Fibroblast of peridontal ligament (primary cell): ENCODE measurements at regions not wholly inside any gene's neighbourhood (a gene's known extent, or its start where the extent isn't known, plus 50 kb on each side); places are given as distances from the start of the nearest gene placed in this dataset.

Experiments
- DNase-seq: peaks from one replicate; pipeline ENCODE4 v3.0.0-alpha.2; 2010; ENCODE audit errors: extremely low read depth

DNA sequence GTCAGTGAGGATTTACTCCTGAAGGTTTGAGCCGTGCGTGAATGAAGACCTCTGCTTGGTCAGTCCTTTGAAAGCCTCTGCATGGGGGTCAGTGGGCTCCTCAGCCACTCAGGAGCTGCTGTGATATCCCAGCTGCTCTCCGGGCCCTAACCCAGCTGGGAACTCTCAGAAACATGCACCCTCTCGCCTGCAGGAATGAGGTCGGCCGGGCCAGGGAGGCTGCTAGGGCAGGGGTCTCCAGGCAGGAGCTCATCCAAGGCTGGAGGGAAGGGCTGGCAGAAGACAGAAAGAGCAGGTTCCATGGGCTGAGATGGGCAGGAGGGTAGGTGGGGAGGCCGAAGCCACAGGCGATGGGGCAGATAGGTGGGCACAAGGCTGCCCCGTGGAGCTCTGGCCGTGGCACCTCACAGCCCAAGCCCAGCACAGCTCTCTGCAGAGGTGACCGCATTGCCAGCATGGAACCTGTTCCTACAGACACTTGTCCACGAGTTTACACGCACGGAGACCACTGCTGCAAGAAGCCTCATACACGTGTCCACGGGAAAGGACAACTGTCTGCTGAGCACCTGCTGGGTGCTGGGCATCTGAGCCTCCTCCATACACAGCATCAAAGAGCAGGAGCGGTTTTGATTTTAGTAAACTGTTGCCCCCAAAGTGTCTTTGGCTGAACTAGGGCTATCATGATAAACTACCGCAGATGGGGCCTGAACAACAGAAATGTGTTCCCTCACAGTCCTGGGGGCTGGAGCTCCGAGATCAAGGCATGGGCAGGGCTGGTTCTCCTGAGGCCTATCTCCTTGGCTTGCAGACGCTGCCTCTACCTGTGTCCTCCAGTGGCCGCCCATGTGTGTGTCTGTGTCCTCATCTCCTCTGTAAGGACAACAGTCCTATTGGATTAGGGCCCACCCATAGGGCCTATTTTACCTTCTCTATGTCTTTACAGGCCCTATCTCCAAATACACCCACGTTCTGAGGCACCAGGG, 85.2 kb upstream of the ADAMTS2 start:
- no peak for DNase-seq

- DNase-seq = no peak
Measured at GRCh38 chr5:179427676-179428056, 82.4 kb upstream of the ADAMTS2 start.

DNA sequence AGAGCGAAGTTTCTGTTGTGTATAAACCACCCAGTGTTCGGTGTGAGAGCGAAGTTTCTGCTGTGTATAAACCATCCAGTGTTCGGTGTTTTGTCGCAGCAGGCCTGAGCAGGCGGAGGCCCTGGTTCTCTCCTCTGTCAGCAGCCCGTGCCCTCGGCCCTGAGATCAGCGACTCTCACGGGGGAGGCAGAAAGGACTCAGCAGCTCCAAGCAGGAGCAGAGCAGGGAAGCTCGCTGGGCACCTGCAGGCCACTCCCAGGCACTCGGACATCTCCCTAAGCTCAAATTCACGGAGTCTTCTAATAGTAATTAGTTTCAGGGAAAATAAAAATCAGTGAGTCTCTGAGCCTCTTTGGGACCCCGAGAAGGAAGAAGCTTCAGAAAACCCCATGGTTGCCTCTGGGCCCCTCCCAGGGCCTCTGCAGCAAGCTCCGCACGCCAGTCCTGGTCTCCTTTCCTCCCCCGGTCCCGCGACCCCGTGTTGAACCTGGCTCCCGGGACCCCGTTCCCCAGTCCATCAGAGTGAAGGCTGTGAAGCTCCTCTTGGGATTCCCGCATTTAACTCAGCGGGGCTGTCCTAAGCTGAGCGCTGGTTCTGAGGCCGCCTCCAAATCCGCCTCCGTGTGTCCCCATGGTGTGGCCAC, 81.9 kb upstream of the ADAMTS2 start:
- no peak for DNase-seq

- DNase-seq = no peak
Measured at GRCh38 chr5:179422908-179423481, 77.7 kb upstream of the ADAMTS2 start.

DNA sequence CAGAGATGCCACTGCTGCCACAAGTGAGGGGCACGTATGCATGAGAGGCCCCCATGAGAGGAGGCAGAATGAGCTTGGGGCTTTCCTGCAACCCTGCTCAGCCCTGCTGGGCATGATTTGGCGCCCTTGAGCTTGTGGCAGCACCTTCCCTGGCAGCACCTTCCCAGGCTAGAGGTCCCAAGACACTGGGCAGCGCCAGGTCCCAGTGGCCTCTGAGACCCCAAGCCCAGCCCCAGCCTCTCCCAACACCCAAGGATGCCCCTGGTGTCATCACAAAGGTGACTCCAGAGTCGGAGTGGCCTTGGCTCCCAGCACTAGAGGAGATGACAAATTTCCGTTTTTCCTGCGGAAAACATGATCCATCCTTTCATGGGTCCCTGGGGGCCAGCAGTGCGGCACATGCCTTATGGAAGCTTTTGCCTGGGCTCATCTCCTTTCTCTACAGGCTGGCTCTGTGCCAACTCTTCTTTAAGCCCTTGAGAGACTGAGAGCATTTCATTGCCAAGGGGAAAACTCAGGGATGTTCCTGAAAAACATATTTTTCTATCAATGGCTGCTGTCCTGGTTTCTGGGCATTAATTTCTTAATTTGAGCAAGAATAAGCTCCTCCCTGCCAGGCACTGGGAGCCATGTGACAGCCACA, 77.1 kb upstream of the ADAMTS2 start:
- no peak for DNase-seq

DNA sequence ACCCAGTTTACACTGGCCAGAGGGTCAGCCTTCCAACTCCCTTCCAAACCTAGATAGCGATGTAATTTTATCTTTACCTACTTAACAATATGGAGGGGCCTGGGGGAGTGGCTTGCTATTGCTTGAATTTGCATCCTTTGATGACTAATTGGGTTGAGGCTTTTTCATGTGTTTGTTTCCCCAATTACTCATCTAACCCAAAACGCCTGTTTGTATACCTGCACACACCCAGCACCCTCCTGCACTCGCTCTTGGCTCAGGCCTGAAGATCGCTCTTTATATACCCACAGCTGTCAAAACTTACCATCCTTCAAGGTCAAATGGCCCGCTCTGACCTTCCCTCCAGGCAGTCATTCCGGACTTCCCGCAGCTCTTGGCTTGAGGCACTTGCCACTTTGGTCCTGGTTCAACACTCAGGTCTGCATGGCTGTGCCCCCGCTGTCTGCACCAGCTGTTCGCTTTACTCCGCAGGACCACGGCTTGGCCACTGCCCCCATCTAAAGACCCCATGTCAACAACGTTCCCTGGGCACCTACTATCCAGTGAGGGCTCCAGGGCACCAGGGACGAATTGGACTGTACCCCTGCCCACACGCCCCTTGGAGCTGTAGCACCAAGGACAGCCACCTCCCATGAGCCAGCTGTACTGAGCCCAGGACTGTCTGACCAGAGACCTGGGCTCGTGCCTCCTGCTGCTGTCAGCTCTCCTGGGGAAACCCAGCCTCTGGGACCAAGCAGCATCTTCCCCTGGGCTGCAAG, 76.1 kb upstream of the ADAMTS2 start:
- no peak for DNase-seq

DNA sequence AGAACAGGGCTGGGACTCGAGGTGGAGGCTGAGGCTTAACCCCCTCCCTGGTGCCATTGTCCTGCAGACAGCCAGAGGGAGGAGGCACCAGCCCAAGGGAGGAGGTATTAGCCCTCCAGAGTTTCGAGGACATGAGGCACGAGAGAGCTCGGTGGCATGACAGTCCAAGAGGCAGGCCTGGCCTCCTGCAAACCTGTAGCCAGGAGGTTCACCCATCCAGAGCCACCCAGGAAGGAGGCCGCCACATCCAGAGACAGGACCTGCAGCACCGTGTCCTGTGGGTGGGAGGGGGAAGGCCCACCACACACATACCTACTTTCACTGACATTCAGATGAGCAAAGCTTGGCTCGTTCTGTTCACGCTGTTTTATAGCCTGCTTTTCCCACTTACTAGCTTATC, 75.2 kb upstream of the ADAMTS2 start:
- DNase-seq = no peak

- DNase-seq = no peak
Measured at GRCh38 chr5:179418972-179419371, 73.7 kb upstream of the ADAMTS2 start.

DNA sequence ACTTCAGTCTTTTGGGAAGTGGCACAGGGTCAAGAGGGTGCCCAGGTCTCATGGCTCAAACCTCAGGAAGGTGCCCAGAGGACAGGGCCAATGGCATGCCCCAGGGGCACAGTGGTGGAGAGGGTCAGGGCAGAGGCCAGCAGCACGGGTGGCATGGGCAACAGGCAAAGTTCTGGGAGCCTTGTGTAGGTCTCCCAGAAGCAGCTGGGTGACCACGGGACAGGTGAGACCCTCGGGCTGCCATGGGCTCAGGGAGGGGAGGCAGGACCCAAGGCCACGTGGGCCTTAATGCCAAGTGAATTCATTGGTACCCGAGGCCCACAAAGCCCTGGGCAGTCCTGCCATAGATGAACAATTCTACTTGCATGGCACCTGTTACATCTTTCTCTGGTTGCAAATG, 72.4 kb upstream of the ADAMTS2 start:
- no peak for DNase-seq

DNA sequence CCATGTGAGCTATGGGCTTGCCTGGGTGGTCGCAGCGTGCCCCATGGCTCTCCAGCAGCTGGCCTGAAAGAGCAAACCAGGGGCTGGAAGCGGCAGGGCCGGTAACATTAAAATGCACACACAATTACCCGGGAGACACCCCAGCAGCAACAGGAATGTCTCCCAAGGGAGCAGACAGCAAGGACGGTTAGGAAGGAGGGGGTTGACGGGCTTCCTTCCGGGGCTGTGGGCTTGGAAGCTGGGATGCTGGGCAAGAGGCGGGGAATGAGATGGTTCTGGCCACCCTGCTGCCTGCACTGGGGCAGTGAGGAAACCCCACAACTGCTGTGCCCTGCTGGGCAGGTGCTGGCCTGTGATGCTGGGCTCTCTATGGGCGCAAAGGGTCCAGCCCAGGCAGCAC, 71.8 kb upstream of the ADAMTS2 start:
- DNase-seq = no peak

DNA sequence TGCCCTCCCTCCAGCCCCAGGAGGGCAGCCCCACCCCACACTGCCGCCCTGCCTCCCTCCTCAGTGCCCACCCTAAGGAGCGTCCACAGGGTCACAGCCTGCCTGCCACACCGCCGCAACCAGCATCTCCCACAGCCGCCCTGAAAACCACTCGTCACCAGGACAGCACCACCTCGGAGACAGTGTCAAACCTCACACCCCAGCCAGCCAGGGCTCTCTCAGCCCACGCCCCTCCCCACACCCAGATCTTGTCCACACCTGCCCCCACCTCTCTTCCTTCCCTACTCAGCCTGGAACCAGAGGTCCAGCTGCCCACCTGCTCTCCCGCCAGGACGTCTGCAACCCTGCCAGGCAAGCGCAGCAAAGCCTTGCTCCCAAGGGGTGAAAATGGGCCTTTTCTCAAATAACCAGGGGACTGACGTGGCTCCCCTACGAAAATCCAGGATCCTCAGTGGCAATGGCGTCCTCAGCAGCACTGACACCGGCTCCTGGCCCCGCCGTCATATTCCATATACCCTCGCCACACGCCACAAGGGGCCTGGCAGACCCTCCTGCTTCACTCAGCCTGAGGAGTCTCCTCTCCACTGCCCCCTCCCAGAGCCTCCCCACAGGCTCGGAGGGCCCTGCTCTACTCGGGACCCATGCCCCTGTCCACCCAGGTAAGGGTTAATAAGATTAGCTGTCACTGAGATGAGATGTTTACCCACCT, 71.0 kb upstream of the ADAMTS2 start:
- no peak for DNase-seq

GRCh38 chr5:179415291-179416060, 70.2 kb upstream of the ADAMTS2 start:
- DNase-seq = no peak

- DNase-seq = no peak
Measured at GRCh38 chr5:179414459-179415261, 69.4 kb upstream of the ADAMTS2 start.

DNA sequence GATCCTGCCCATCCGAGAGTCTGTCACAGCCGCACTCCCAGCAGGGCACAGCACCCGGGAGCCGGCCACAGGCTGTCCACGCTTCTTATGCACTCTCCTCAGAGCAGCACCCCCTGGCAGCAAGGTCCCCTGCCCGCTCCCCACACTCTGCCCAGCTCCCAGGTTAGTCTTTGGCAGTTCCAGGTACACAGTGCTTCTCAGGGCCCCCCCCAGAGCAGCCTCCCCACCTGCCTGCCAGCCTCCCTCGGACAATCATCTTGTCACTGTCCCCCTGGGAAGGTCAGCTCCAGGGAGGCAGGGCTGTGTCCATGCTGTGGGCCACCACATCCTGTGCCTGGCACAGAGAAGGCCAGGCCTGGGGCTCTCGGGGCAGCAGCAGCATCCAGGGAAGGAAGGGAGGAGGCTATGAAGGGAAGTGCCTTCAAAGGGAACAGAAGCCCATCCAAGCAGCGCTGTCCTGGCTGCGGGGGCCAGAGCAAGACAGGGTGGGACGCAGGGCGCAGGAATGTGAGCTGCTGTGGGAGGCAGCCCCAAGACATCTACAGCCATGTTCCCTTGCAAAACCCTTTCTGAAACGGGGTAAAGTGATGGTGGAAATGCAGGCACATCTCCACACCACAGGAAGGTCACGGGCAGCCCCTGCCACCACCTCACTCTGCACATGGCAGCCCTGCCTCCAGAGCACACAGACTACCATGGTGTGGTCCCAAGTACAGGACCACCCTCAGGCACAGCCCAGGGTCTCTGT, 68.6 kb upstream of the ADAMTS2 start:
- DNase-seq = no peak

GRCh38 chr5:179413086-179413690, 67.9 kb upstream of the ADAMTS2 start:
- DNase-seq = no peak

GRCh38 chr5:179411161-179411841, 66.0 kb upstream of the ADAMTS2 start:
- no peak for DNase-seq

DNA sequence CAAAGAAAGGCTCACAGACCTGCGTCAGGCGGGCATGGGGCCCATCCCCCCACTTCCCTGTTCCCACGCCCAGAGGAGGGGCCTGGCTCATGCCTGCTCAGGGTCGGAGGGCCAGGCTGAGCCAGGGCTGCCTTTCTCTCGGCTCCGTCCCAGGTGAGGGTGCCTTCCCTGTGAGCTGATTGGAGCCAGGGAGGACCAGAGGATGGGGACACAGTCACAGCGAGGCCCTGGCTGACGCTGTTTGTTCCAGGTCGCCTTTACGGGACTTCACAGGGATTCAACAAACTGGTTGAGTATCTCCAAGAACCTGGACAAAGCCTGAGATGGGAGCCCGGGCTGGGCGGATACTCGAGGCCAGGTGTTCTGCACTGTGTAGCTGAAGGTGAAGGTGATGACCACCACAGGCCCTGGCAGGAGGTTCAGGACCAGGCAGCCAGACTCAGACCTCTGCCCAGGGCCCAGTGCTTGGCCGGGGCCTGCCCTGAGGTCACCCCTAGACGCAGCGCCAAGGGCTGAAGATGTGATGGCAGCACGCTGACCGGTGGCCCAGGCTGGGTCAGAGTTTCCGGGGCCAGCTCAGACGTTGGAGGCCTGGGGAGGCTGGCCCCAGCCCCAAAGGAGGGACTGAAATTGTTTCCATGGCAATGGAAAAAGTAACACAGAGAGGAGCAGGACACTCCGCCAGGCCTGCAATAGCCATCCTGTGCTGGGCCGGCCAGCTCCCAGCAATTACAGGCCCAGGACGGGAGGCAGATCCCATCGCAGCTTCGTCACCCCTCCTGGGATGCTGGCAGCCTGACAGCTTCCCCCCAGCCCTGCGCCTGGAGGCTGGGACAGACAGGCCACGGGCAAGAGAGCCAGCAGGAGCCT, 65.3 kb upstream of the ADAMTS2 start:
- no peak for DNase-seq
